HG02763 (cell line): ENCODE measurements at regions not wholly inside any gene's neighbourhood (a gene's known extent, or its start where the extent isn't known, plus 50 kb on each side); places are given as distances from the start of the nearest gene placed in this dataset.

ENCODE experiments used
- ATAC-seq: cut with Tn5 transposase; IDR thresholded peaks from one replicate; pipeline ENCODE4 v1.9.1; 2021; ENCODE audit warnings: mild to moderate bottlenecking, moderate library complexity; ENCODE audit not compliant: unreplicated experiment

GRCh38 chr2:118254116-118254515 lies 165.8 kb downstream of the INSIG2 start:
- no peak for ATAC-seq

- ATAC-seq: no peak
Observed at GRCh38 chr2:118251427-118251826, 163.2 kb downstream of the INSIG2 start.

DNA sequence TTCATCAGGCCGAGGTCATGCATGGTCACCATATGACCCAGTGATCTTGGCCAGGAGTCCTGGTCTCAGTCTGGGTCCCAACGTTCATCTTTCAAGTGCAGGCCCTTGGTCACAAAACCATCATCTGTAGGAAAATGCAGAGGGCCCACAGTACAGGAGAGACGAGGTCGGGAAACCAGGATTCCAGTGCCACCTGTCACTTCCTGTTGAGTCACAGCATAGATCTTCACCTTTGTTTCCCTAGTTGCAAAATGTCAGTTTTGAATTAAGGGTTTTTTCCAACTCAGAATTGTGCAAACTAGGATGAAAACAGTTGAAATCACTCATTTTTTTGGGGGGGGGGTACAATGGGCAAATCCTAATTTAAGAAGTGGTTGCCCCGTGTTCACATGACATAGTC lies 162.2 kb downstream of the INSIG2 start:
- ATAC-seq: no peak

- no peak for ATAC-seq
Observed at GRCh38 chr2:118250001-118250400, 161.7 kb downstream of the INSIG2 start.

DNA sequence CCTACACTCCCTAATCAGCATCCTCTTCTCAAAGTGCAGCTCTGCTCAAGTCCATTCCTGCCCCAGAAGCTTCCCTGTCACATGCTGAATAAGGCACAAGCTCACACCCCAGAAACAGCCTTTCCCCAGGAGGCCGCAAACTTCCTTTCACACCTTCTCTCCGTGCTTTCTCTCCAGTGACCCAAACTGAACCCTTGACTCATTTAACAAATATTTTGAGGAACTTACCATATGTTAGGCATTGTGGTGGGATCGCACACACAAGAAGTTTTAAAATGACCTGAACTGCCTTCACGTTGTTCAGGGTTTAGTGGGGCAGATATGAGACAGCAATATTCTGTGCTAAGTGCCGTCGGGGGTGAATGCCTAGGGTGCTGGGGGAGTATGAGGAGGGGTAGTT lies 161.3 kb downstream of the INSIG2 start:
- peak; percentile 72 for ATAC-seq

GRCh38 chr2:118246726-118247125 lies 158.5 kb downstream of the INSIG2 start:
- no peak for ATAC-seq

GRCh38 chr2:118246079-118246478 lies 157.8 kb downstream of the INSIG2 start:
- no peak for ATAC-seq

DNA sequence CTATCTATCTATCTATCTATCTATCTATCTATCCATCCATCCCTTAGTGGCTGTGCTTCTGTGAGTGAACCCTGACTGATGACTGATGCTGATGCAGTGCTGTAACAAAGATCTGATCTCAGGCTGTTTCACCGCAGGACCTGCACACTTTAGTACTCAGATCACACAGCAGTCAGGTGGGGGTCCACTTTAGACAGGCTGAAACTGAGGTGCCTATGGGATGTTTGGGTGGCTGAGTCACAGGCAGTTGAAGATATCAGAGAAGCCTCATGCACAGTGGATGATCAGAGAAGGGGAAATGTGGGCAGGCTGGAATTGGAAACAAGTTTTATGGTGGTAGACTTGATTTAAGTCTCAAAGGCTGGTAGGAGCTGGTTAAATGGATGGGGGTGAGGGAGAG lies 156.4 kb downstream of the INSIG2 start:
- no peak for ATAC-seq

- no peak for ATAC-seq
Observed at GRCh38 chr2:118243031-118243430, 154.8 kb downstream of the INSIG2 start.

DNA sequence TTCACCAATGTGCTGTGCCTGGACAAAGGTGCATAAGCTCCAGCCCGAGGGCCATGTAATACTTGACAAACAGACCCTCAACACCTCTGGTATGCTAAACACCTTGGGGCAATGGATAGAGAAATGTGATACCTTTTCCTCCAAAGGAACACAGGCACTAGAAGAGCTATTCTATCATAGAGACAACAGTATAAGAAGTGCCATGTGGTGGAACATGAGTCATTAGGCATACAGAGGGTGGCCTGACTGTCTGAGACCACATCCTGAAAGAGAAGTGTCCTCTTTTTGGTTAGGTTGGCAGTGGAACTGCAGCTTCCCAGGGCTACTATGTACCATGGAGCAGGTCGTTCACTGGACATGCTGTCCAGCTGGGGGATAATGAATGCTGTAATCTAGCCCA lies 153.9 kb downstream of the INSIG2 start:
- no peak for ATAC-seq

DNA sequence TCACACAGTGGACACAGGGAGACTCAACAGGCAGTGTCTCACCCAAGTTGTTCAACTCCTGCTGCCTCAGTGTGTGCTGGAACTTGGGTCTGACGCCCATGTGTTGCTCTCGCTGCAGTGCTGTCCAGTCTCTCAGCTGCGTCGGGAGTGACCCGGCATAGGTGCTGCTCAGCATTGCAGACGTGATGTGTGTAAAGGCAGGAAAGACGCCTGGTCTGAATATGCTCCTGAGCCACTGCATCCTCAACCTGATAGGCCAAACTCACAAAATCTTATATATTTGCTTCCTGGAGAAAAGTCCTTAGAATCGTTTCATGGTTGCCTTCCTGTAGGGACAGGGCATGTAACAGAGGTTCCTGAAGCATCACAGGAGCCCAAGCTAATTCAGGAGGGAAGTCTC lies 152.9 kb downstream of the INSIG2 start:
- ATAC-seq: no peak

DNA sequence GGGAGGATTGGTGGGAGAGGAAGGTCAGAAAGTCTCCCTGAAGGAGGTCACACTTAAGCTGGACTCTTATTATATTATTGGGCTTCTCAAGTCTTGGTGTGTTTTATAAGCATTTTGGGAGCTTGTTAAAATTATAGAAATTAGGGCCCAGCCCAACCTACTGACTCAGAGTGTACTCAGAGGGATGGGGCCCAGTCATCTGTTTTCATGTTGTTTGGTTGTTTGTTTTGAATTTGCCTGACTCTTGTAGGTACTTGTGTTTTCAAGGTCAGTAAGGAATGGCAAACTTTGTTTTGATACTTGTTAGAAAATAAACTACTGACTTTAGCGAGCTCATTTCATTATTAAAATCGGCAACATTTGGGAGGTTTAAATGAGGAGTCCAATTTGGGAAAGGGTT lies 152.0 kb downstream of the INSIG2 start:
- ATAC-seq: no peak

- ATAC-seq: no peak
Observed at GRCh38 chr2:118239284-118239683, 151.0 kb downstream of the INSIG2 start.

DNA sequence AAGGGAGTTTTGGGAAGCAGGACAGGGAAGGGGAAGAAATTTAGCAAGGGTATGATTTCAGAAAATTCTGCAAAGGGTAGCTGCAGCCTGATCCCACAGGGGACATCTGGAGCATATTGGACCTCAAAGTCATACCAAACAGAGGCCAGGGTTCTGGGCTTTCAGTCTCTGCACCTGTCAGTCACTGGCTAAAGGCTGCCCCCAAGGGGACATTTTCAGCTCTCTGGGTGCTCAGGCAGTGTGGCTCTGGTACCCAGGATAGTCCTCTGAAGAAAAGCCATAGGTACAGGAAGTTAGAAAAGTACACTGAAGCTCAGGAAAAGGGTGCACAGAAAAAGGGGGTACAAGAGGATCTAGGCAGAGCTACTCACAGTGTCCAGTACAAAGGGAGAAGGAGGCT lies 149.2 kb downstream of the INSIG2 start:
- no peak for ATAC-seq

DNA sequence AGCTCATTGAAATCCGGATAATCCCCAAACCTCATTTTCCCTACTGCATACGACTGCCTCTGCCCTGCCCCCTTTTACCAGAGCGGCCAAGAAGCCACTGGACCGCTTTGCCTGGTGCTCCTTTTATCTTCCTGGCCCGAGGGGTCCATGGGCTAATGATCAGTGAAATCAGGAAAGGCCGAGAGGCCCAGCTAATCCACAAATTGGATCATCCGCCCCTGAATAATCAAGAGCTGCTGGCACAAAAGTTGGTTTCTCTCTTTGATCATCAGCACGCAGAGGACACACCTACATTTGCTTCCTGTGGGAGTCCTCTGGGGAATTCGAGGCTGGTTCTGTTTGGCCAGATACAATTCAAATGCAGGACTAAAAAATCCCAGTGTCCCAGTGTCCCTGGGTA lies 144.5 kb downstream of the INSIG2 start:
- ATAC-seq: no peak

- ATAC-seq: no peak
Observed at GRCh38 chr2:118232391-118232790, 144.1 kb downstream of the INSIG2 start.

DNA sequence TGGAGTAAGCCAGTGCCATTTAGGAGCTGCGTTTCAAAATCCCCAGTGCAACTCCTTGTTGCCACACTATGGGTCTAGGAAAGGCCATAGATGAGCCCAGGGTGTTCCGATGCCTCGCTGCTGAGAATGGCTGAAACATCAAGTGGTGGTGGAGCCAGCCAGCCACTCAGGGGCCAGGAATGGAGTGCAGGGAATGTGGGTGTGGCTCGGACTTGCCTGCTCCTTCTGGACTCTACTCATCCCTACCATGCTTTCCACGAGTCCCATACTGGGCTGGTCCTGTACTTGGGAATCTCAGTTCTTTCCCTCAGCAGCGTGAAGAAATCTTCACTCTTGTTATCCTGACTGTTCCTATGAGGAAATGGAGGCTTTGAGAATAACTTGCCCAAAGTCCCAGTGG lies 143.5 kb downstream of the INSIG2 start:
- ATAC-seq: no peak

- no peak for ATAC-seq
Observed at GRCh38 chr2:118227698-118228508, 139.6 kb downstream of the INSIG2 start.

DNA sequence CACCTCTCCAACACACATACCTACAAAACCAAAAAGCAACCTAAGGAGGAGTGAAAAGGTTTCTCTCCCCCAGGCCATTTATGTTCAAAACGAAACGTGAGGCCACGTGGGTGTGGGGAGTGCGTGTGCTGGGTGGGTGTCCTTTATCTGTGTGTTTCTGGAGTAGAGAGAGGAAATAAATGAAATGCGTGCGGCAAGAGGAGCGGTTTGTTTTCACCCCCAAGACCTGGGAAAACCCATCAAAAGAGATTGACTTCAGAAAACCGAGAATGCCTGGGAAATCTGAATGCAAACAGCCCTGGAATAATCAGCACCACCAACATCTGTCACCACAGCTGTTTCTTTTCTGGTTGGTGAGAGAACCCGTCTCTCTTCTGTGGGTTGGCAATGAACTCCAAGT lies 137.4 kb downstream of the INSIG2 start:
- no peak for ATAC-seq

GRCh38 chr2:118224895-118225311 lies 136.6 kb downstream of the INSIG2 start:
- ATAC-seq: no peak

- ATAC-seq: peak; percentile 58
Observed at GRCh38 chr2:118223992-118224894, 136.0 kb downstream of the INSIG2 start.

DNA sequence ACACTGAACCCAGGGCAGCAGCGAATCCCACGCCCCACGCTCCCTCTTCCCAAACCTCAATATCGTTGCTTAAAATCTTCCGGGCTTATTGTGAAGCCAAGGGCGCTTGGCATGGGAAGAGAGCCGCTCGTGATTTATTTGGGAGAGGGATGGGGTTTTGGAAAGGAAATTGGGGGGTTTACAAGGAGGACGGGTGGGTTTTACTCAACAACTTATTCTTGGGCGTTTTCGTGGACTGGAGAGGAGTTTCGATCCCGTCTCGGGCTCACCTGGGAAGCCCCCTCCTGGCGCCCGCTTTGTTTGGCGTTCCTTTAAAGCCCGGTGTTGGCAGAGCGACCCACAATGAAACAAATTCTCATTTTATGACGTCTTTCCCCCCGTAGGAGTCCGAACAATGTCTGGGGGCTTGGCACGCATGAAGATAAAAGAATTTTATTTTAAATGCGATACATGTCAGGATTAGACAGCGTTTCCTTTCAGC lies 135.3 kb downstream of the INSIG2 start:
- ATAC-seq: peak; percentile 7
